HEK293 (cell line): ENCODE measurements at regions not wholly inside any gene's neighbourhood (a gene's known extent, or its start where the extent isn't known, plus 50 kb on each side); places are given as distances from the start of the nearest gene placed in this dataset.

ENCODE experiments used
- CTCF ChIA-PET: fragments of 350-600 bp; formaldehyde crosslinking; extraction: SDS; loops from one replicate; lab custom pipeline; 2021; ENCODE audit warnings: antibody characterized with exemption; lab: Yijun Ruan, JAX
- POLR2A ChIA-PET: fragments of 300-600 bp; formaldehyde crosslinking; extraction: SDS; loops from one replicate; lab custom pipeline; 2020; ENCODE audit warnings: antibody characterized with exemption, inconsistent platforms; lab: Yijun Ruan, JAX
- H3K27ac ChIP-seq: fragments of 200-500 bp; sonication (Bioruptor generic); 2 replicates; pipeline ENCODE4 v1.5.1; 2014; ENCODE audit warnings: low read depth, low read length, control low read depth, inconsistent platforms; ENCODE audit errors: extremely low read depth
- H3K36me3 ChIP-seq, 2 experiments: fragments of 200-500 bp in 1 of 2; sonication (Bioruptor generic) in 1 of 2; 1 replicate in 1 of 2; 2 replicates in 1 of 2; pipeline ENCODE4 v1.5.1; 2014 to 2017; ENCODE audit warnings: inconsistent platforms in 2 of 2, low read length in 2 of 2; ENCODE audit not compliant: control insufficient read depth in 2 of 2, insufficient read depth in 1 of 2
- H3K4me1 ChIP-seq: fragments of 200-500 bp; sonication (Bioruptor generic); 2 replicates; pipeline ENCODE4 v1.5.1; 2014; ENCODE audit warnings: mild to moderate bottlenecking, low read length, inconsistent platforms; ENCODE audit not compliant: control insufficient read depth, insufficient read depth
- H3K4me3 ChIP-seq: 2 replicates; pipeline ENCODE4 v1.5.1; 2011; ENCODE audit warnings: low read depth, mild to moderate bottlenecking, control low read depth, low read length, moderate library complexity
- H3K9me3 ChIP-seq: fragments of 200-500 bp; sonication (Bioruptor generic); 2 replicates; pipeline ENCODE4 v1.5.1; 2014; ENCODE audit warnings: low read depth, low read length, inconsistent platforms; ENCODE audit not compliant: control insufficient read depth, insufficient read depth
- EGR2 ChIP-seq: fragments of 450-650 bp; formaldehyde crosslinking; IDR thresholded peaks from 2 replicates; pipeline ENCODE4 v1.5.1; 2016; ENCODE audit warnings: low read depth, missing biosample characterization, missing genetic modification characterization
- HOXA7 ChIP-seq: sonication (generic); formaldehyde crosslinking; IDR thresholded peaks from 2 replicates; pipeline ENCODE4 v1.8.1; 2022; ENCODE audit warnings: missing genetic modification reagents, borderline replicate concordance
- MEIS1 ChIP-seq: sonication (generic); formaldehyde crosslinking; IDR thresholded peaks from 2 replicates; pipeline ENCODE4 v1.8.1; 2022; ENCODE audit warnings: missing genetic modification reagents, mild to moderate bottlenecking, borderline replicate concordance
- PRDM1 ChIP-seq: fragments of 450-650 bp; formaldehyde crosslinking; IDR thresholded peaks from 2 replicates; pipeline ENCODE4; 2016; ENCODE audit warnings: missing biosample characterization, missing genetic modification characterization
- YY2 ChIP-seq: fragments of 450-650 bp; formaldehyde crosslinking; IDR thresholded peaks from 2 replicates; pipeline ENCODE4 v1.5.1; 2016; ENCODE audit warnings: missing biosample characterization, missing genetic modification characterization
- ZFP3 ChIP-seq: fragments of 450-650 bp; formaldehyde crosslinking; IDR thresholded peaks from 2 replicates; pipeline ENCODE4 v1.5.1; 2016; ENCODE audit warnings: low read depth, missing biosample characterization, missing genetic modification characterization
- ZNF146 ChIP-seq: fragments of 450-650 bp; formaldehyde crosslinking; IDR thresholded peaks from 2 replicates; pipeline ENCODE4 v1.5.1; 2016; ENCODE audit warnings: missing biosample characterization, missing genetic modification characterization
- ZNF169 ChIP-seq: fragments of 450-650 bp; formaldehyde crosslinking; IDR thresholded peaks from 2 replicates; pipeline ENCODE4 v1.5.1; 2016; ENCODE audit warnings: missing biosample characterization, missing genetic modification characterization
- ZNF18 ChIP-seq: fragments of 450-650 bp; formaldehyde crosslinking; IDR thresholded peaks from 2 replicates; pipeline ENCODE4 v1.5.1; 2016; ENCODE audit warnings: missing biosample characterization, missing genetic modification characterization
- ZNF239 ChIP-seq: fragments of 450-650 bp; formaldehyde crosslinking; IDR thresholded peaks from 2 replicates; pipeline ENCODE4 v1.5.1; 2016; ENCODE audit warnings: missing biosample characterization, missing genetic modification characterization
- ZNF311 ChIP-seq: fragments of 450-650 bp; formaldehyde crosslinking; IDR thresholded peaks from 2 replicates; pipeline ENCODE4 v1.5.1; 2017; ENCODE audit warnings: missing biosample characterization, missing genetic modification characterization, borderline replicate concordance
- ZNF335 ChIP-seq: fragments of 450-650 bp; formaldehyde crosslinking; conservative IDR thresholded peaks from 2 replicates; pipeline ENCODE4 v1.5.1; 2016; ENCODE audit warnings: missing biosample characterization, missing genetic modification characterization
- ZNF645 ChIP-seq: fragments of 450-650 bp; formaldehyde crosslinking; IDR thresholded peaks from 2 replicates; pipeline ENCODE4; 2016; ENCODE audit warnings: missing biosample characterization, missing genetic modification characterization
- ZNF791 ChIP-seq: fragments of 450-650 bp; formaldehyde crosslinking; IDR thresholded peaks from 2 replicates; pipeline ENCODE4 v1.5.1; 2016; ENCODE audit warnings: missing biosample characterization, missing genetic modification characterization
- ZNF843 ChIP-seq: fragments of 450-650 bp; formaldehyde crosslinking; IDR thresholded peaks from 2 replicates; pipeline ENCODE4 v1.5.1; 2016; ENCODE audit warnings: missing biosample characterization, missing genetic modification characterization
- TF ChIP-seq, protein P1 (sequence below): fragments of 450-650 bp; formaldehyde crosslinking; IDR thresholded peaks from 2 replicates; pipeline ENCODE4 v1.5.1; 2016; ENCODE audit warnings: missing biosample characterization, missing genetic modification characterization

DNA sequence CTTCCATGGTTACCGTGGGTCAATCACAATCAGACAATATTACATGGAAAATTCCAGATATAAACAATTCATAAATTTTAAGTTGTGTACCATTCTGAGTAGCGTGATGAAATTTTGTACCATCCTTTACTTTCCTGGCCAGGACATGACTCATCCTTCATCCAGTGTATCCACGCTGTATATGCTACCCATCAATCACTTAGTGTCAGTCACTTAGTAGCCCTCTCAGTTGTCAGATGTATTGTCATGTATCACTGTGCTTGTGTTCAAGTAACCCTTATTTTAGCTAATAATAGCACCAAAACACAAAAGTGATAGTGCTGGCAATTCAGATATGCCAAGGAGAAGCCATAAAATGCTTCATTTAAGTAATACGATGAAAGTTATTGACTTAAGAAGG, 282.6 kb downstream of the CPS1 start:
- no peaks in the 10 kb centered on the region for H3K9me3 ChIP-seq
- ChIA-PET CTCF (no interaction called here), POLR2A (no interaction called here)
- H3K36me3 ChIP-seq, result no peaks in the 10 kb centered on the region
- TF ChIP-seq YY2 (tag by site-specific recombination) (no peak), MEIS1 (peak; percentile 69; the same call in 1 of the 2 replicates), ZNF169 (tag by site-specific recombination) (no peak)
- no peak overlapping the region for H3K27ac ChIP-seq
- no peaks in the 10 kb centered on the region for H3K4me1 ChIP-seq
- no peak overlapping the region for H3K4me3 ChIP-seq

DNA sequence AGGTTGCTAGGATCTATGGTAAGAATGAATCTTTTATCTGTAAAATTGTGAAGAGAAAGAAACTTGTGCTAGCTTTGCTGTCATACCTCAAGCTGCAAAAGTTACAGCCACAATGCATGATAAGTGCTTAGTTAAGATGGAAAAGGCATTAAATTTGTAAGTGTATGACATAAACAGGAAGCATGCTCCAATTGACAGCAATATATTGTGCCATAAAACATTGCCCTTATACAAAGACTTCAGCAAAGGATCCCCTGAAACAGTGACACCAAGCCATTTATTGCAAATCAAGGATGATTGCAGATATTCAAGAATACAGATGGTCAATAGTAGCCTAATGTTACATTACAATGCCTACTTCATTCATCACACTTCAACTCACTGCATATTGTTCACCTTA, 283.1 kb downstream of the CPS1 start:
- CTCF ChIA-PET, result no interaction called here
- H3K4me1 ChIP-seq, result no peaks in the 10 kb centered on the region
- POLR2A ChIA-PET, result no interaction called here
- H3K27ac ChIP-seq, result no peak overlapping the region
- no peaks in the 10 kb centered on the region for H3K36me3 ChIP-seq
- no peak for TF ChIP-seq EGR2 (tag by site-specific recombination)
- no peaks in the 10 kb centered on the region for H3K9me3 ChIP-seq
- H3K4me3 ChIP-seq, result no peak overlapping the region

DNA sequence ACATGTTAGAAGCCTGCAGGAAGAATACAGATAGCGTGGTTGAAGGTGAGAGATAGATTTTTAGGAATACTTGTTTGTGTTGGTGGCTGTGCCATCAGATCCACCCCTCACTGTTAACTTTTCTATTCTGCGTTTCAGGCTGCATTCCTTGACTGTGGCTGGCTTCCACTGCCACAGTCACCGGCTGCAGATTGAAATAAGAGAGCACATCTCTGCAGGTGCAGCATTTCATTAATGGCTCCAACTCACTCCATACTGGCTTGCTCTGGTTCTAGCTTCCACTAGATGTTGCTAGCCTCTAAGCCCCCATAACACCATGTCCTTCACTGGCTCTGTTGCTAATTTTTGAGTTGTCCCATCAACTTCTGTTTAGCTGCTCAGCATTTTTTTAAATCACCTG, 286.5 kb downstream of the CPS1 start:
- POLR2A ChIA-PET, result no interaction called here

DNA sequence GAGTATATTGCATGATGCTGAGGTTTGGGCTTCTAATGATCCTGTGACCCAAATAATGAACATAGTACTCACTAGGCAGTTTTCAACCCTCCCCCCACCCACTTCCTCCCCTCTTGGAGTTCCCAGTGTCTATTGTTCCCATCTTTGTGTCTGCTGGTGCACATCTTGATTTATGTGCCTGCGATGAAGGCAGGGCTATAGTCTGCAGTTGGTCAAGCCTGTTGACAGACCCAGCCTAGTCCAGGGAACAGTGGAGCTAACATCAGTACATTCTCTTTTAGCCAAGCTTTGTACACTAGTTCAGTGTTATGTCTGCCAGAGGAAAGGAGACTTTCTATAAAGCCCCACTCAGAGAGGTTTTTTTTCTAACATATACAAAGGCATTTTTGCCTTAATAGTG, 287.6 kb downstream of the CPS1 start:
- no peak for TF ChIP-seq ZNF335
- TF ChIP-seq ZNF645 (tag by site-specific recombination), result no peak
- no peak for TF ChIP-seq ZNF311 (tag by site-specific recombination)
- TF ChIP-seq, protein P1, sequence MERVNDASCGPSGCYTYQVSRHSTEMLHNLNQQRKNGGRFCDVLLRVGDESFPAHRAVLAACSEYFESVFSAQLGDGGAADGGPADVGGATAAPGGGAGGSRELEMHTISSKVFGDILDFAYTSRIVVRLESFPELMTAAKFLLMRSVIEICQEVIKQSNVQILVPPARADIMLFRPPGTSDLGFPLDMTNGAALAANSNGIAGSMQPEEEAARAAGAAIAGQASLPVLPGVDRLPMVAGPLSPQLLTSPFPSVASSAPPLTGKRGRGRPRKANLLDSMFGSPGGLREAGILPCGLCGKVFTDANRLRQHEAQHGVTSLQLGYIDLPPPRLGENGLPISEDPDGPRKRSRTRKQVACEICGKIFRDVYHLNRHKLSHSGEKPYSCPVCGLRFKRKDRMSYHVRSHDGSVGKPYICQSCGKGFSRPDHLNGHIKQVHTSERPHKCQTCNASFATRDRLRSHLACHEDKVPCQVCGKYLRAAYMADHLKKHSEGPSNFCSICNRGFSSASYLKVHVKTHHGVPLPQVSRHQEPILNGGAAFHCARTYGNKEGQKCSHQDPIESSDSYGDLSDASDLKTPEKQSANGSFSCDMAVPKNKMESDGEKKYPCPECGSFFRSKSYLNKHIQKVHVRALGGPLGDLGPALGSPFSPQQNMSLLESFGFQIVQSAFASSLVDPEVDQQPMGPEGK (tag by site-specific recombination), result no peak
- Histone ChIP-seq H3K4me3 (no peak overlapping the region), H3K4me1 (no peaks in the 10 kb centered on the region), H3K9me3 (no peaks in the 10 kb centered on the region), H3K36me3 (no peaks in the 10 kb centered on the region), H3K27ac (no peak overlapping the region)
- ChIA-PET POLR2A (no interaction called here), CTCF (no interaction called here)

More for the DNA sequence above, 286.5 kb downstream of the CPS1 start:
- Histone ChIP-seq H3K27ac (no peak overlapping the region), H3K4me1 (no peaks in the 10 kb centered on the region), H3K36me3 (no peaks in the 10 kb centered on the region), H3K9me3 (no peaks in the 10 kb centered on the region), H3K4me3 (no peak overlapping the region)
- no peak for TF ChIP-seq ZNF843
- TF ChIP-seq ZFP3 (tag by site-specific recombination), result no peak
- TF ChIP-seq, protein P1 (tag by site-specific recombination), result no peak
- TF ChIP-seq ZNF791 (tag by site-specific recombination), result no peak
- no peak for TF ChIP-seq PRDM1 (tag by site-specific recombination)
- TF ChIP-seq ZNF146 (tag by site-specific recombination), result no peak
- no peak for TF ChIP-seq ZNF239 (tag by site-specific recombination)
- TF ChIP-seq HOXA7, result no peak
- TF ChIP-seq YY2 (tag by site-specific recombination), result no peak
- TF ChIP-seq ZNF18 (tag by site-specific recombination), result no peak
- CTCF ChIA-PET, result no interaction called here
